NAMALWA (cell line): ENCODE measurements at regions not wholly inside any gene's neighbourhood (a gene's known extent, or its start where the extent isn't known, plus 50 kb on each side); places are given as distances from the start of the nearest gene placed in this dataset.
A peak's percentile ranks its signal among the peaks of the same experiment; 100 is the strongest.

Experiments used
- DNase-seq: peaks from one replicate; pipeline ENCODE4 v3.0.0-alpha.2; 2015; ENCODE audit warnings: low spot score

DNA sequence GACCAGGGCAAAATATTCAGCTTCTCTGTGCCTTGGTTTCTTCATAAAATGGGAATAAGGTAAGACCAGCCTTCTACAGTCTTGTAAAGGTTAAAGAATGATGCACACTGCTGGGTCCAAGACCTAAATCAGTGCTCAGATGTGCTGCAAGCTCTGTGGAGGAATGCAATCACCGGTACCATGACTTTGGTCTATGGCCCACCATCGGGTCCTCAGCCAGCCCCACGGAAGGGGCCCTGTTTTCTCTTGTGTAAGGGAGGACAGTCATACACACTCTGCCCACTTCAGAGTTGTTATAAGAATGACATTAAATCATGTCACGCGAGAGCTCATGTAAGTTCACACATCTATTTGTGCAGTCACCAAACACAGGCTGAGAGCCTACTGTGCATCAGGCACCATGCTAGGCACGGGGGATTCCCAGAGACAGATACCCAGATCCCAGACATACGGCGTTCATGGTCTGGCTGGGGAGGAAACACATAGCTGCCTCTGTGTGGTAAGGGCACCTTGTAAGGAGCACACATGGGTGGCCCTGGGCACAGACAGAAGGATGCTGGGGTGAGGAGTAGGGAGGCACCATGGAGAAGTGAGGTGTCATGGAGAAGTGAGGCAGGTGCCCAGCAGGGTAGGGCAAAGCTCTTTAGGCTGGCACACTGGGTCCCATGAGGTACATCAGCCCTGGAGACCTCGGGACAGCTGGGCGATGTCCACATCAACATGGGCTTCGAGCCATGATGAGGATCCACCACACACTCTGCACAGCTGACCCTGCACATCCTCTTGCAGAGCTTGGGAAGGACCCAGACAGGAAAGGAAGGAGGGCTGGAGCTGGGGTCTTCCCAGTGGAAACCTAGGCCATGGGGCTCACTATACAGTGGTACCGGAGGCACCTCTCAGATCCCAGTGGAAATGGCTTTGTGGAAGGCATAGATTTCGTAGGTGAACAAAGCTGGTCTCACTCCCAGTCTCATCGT is 190.4 kb upstream of the DIO3 start:
- DNase-seq = no peak

DNA sequence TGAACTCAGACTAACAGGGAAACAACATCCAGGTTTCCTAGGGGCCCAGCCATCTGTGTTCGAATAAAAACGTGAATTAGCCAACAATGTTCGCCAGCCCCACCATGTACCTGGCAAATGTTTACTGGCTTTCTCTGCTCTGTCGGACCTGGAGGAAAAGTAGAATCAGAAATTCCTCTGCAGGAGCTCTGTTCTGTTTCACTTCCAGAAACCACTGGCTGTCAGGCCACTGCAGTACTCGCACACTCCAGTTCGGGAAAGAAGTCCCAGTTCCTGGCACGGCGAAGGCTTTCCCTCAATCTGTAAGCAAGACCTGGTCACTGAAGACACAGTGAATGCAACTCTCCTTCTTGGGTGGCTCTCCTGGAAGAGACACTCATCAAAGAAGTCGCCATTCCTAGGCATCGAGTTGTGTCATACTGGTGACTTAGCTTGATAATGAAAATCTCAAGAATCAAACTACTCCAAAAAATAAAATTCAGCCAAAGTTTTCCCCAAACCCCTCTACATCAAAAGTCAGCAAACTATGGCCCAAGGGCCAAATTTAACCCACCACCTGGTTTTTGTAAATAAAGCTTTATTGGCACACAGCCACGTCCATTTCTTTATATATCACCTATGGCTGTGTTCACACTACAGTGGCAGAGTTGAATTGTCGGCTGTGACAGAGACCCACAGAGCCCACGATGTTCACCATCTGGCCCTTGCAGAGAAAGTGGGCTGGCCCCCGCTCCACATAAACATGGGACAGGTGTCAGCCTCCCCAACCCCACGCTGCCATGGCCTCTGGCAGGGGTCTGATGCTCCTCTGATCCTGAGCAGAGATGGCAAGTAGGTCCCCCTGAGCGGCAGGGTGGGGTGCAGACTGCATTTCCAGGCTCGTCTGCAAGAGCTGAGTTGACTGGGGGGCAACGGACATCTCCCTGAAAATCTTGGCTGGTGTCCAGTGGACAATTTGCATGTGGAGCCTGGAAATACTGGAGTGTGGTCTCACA is 189.2 kb upstream of the DIO3 start:
- peak; percentile 12 for DNase-seq

DNA sequence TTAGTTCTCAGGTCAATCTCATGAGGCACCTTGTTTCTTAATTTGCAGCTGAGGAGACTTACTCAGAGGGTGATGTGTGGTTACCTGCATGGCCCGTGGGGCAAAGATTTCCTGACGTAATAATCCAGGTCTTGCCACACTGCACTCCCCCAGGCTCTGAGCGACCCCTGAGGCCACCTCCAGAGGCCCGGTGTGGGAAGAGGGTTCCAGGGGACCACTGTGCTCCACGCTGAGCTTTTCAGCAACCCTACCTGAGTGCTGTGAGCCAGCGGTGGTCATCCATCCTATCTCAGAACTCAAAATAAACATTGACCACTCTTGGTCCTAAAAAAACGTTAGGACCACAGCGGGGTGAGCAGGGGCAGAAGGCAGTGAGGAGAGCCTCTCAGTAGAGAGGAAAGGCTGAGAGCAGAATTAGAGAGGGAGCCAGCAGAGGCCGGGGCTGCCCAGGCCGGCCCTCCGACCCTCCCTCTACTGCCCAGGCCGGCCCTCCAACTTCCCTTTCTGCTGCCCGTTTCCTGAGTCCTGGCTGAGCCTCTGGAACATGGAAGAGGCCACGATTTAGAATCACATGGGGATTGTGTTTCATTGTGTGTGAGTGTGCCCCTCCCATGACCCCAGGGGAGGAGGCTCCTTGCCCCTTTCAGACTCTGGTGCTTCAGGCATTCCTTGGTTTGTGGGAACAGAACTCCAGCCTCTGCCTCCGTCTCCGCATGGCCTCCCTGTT is 188.2 kb upstream of the DIO3 start:
- no peak for DNase-seq

DNA sequence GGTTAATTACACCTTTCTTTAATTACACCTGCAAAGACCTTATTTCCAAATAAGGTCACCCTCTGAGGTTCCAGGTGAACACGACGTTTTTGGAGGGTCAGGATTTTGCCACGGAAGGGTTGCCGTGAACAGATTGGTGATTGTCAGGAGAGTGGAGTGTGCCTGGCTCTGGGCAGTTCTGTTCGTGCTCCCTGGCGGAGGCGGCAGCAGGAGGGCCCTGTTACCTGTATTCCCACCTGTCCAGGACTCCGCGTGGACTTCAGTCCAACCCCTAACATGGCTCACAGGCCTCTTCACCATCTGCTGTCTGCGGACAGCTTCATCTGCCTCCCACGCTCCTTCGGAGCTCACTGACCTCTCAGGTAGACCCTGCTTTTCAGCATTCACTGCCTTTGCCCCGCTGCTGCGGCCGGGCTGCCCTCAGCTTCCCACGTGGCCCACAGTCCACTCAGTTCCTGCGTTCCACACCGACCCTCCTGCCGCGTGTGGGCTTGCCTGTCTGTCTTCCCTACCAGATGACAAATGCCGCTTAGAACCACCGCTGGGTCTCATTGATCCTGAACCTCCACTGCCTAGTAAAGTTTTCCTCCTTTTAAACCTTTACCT is 187.5 kb upstream of the DIO3 start:
- no peak for DNase-seq

DNA sequence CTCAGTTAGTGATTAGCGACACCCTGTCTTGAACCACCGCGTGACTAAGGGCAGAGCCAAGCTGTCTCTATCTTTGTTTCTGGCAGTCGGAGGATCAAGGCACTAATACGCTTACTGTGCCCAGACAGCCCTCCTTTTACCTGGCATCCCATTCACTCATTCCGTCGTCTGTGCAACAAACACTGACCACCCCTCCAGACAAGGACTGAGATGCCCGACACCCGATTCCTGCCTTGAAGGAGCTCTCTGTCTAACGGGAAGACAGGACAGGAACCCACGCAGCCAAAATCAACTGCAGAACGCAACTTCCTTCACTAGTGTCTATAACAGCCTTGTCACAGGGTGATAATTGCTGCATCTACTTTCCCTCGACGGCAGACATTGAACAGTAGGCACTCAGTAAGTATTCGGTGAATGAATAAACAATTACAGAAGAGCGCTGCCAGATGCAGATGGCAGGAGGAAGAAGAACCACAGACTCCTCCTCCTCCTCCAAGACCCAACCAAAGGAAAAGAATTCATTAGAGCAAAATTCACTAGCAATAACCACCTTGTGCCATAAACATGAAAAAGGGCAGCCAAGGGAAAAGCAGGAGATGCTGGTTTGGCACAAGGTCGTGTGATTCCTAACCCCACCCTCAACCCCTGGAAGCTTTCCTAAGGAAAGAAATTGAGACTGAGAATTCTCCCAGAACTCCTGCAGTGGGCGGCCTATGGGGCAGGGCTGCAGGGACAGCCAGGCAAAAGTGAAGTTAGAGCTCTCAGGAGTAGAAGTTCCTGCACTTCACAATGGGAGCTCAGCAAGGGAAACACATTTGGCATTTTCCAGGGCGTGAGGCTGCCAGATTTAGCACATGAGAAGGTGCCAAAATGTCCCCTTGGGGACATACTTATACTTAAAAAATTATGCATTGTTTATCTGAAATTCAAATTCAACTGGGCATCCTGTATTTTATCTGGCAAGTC is 186.6 kb upstream of the DIO3 start:
- DNase-seq = no peak

DNA sequence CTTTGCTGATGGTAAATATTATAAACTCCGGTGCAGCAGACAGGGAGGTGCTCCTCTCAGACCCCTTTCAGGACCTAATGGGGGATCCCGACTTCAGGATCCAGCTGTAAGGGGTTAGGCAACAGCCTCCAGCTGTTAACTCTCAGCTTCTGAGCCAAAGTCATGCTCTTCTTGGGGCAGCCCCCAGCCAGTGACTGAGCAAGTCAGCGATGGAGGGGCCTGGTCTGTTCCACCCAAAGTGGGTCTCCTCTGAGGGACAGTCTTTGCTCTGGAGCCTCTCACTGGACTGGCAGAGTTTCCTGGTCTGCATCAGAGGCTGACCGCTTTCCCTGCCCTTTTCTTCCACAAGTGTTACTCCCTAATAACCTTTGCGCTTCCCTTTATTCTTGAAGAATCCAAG is 184.2 kb upstream of the DIO3 start:
- DNase-seq = no peak

DNA sequence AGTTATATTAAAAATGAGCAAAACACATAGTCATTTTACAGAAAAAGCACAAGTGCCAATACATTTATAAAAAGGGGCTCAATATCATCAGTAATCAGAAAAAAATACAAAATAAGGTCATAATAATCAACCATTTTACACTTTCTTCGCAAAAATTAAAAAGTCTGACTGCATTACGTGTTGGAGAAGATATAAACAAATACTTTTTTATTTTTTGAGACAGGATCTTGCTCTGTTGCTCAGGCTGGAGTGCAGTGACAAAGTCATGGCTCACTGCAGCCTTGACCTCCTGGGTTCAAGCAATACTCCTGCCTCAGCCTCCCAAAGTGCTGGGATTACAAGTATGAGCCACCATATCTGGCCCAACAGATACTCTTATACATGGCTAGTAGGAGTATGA is 181.5 kb upstream of the DIO3 start:
- DNase-seq = no peak

DNA sequence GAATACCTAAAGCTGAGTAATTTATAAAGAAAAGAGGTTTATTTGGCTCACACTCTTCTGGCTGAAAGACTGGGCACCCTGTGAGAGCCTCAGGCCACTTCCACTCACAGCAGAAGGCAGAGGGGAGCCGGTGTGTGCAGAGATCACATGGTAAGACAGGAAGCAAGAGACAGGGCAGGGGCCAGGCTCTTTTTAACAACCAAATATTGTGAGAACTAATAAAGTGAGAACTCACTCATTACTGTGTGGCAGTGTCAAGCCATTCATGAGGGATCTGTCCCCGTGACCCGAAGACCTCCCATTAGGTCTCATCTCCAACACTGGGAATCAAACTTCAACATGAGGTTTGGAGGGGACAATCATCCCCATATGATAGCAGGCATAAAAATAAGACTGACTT is 180.8 kb upstream of the DIO3 start:
- DNase-seq = no peak

DNA sequence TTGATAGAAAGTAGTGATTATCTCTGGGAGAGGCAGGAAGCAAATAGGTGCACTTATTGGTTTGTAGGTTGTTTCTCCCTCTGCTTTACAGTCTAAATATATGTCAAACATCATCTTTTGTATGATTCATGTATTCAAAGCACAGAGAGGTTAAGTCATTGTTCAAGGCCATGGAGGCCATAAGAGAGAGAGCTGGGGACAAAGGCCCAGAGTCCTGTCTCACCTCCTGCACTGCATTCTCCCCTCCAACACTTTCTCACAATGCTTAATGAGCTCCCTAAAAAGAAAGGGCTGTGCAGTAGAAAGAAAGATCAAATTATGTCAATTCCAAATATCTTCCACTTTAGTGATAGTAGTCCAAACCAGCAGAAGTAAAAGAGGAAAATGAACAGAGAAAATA is 180.4 kb upstream of the DIO3 start:
- DNase-seq = no peak

DNA sequence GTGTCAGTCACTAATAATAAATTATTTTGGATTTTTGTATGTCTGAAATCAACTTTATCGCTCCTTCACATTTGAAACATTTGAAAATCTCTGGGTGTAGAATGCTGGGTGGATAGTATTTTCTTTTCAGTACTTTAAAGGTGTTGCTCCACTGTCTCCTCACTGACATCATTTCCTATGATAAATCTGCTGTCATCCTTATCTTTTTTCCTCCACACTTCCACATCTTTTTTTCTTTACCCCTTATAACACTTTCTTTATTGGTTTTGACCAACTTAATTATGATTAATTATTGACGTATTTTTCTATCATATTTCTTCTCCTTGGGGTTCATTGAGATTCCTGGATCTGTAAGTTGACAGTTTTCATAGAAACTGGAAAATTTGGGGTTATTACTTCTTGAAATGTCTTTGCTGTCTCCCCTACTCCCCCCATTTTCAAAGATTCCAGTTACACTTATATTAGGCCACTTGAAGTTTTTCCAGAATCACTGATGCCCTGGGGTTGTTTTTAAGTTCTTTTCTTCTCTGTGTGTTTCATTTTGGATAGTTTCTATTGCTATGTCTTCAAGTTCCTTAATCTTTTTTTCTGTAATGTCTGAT is 177.5 kb upstream of the DIO3 start:
- no peak for DNase-seq

DNA sequence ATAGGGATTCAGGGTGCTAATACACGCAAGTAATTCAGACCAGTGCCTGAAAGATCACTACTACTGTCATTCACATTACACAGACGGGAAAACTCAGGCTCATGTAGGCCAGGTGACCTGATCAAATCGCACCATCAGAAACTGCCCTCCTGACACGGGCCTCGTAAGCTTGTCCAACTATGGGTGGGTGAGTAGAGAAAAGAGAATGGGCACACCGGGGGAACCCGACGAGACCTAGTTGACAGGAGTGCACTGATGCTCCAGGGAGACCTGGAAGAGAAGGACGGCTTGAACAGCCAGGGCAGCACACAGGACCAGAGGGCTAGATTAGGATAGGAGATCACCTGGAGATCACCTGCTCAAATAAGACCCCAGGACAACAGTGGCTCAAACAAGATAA is 166.9 kb upstream of the DIO3 start:
- no peak for DNase-seq

DNA sequence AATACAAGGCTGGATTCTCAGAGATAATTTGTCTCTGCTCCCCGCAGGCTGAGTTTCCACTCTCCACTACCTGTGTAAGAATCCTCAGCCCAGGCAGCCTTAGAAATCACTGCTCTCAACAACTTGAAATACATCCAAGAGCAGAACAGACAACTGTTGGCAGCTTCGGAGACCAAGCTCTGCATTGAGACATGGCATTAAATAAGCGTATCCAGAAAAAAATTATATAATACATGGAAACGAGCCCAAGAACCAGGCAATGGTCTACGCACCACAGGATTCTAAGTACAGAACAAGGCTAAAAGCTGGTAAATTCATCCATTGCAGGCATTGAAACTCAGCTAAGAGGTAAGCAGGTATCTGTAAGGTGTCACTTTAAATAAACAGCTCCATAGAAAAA is 165.5 kb upstream of the DIO3 start:
- DNase-seq = no peak

DNA sequence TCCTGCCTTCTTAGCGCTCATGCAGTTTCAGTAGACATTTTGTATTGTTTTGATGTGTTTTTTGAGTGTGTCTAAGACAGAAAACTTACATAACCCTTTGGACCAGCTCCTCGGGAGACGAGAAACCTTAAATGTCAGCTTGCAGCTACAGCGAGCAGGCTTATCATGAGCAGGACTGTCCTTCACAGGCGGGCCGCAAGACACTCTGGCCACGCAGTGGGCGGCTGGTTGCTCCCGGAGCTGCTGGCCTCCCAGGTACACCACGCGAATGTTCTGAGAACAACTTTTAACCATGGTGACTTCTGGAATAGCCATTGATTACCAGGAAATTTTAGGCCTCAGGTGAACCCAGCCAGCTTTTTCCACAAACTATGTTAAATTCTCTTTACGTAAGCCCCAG is 164.1 kb upstream of the DIO3 start:
- DNase-seq = no peak

DNA sequence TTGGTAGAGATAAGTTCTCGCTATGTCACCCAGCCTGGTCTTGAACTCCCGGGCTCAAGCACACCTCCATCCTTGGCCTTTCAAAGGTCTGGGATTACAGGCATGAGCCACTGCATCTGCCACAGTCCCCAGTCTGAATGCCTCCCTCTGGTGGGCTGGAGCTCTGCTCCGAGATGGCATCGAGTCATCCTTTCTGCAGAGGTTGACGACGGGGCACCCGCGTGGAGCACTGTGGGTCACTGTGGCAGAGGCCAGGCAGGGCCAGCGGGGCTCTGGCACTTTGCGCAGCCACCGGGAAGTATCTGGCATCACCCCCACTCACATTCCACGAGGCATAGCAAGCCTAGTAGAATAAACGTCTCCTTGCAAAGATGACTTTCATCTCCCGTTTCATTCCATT is 163.3 kb upstream of the DIO3 start:
- no peak for DNase-seq

DNA sequence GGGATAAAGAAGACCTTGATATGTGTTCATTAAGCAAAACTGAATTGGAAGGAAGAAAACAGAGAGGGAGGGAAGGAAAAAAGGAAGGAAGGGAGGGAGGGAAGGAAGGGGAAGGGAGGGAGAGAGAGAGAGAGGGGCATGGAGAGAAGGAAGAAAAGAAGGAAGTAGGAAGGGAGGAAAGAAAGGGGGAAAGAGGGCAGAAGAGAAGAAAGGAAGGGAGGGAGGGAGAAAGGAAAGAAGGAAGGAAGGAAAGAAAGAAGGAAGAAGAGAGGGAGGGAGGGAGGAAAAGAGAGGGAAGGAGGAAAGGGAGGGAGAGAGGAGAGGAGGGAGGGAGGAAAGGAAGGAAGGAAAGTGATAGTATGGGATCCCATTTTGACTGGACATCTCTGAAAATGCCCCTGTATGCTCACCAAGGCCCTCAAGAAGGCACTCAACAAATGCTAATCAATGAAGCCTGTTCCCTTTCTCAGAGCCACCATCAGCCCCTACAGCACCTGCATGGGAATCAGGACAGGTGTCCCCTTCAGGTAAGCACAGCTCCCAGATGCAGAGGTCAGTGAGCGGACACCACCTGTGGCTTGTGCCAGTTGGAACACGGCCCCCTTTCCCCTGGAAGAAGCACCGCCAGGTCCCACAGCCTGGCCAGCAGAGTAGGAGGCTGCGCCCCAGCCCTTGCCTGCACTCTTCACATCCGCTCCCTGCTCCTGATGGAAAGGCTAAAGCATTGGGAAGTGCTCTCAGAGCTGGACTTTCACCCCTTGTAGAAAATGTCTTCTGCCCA is 161.4 kb upstream of the DIO3 start:
- no peak for DNase-seq

DNA sequence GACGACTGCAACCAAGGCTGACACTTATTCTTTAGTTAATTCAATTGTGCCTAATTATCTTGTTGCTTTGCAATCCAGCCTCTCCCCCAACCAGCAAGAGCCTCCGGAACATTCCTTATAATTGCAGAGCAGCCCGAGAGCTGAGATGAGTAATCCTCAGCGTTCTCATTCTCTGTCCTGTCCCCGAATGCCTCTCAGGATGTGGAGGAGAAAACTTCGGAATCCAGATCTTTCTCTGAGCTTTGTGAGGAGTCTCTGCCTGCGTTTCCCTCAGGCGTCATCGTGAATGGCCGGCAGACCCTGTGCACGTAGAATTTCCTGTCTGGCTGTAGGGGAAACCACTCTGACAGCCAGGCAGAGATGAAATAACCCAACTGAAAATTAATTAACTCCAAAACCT is 160.5 kb upstream of the DIO3 start:
- DNase-seq = no peak

DNA sequence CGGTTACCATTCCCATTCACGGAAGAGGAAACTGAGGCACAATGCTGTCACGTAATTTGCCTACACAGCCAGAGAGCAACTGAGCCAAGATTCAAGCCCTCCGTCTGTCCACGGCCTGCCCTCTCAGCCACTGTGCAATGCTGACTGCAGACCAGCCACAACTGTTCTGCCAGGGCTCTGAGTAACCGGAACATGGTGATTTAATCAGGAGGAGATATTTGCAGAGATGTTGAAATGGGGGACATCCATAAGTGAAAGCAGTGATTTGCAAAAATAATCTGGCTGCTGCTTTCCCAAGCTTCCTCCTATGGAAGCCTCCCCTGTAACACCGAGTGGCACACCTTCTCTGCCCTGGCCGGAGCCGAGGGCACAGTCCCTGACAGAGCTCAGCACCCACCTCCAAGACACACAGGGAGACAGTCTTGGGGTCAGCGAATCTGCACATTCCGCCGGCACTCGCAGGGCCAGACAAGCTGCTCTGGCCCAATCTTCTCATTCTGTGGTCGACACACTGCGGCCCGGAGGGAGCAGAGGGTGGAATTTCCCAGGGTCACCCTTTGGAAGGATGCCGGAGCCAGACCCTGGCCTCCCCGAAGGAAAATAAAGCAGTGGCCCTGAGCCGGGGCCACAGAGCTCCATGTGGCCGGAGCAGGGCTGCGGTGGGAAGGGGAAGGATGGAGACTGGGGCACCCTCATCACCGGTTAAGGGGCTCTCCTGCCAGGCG is 158.2 kb upstream of the DIO3 start:
- DNase-seq = no peak

DNA sequence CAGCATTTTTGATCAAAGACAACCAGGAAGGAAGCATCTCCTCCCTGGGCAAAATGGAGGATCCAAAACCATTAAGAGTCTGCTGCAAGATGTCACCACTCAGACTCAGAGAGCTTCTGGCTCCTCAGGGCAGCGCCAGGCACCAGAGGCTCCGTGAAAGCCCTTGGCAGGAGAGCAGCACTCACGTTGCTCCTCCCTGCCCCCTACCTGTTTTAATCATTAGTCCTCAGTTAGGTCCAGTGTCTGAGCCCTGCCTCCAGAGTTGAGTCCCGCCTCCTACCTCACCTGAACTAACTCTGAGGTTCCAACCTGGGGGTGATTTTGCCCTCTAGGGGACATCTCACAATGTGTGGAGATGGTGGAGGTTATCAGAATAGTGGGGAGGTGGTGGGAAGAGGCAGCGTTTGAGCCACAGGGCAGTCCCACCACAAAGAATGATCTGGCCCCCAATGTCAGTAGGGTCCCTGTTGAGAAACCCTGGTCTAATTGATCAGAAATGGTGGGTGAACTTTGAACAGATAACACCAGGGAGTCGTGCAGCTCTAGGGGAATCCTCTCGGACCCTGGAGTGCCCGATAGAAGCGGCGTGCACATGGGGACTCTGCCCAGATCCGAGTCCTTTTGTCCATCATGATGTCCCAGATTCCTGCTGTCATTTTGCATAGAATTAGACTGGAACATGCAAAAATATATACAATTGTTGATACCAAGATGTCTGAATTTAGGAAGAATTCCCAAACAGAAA is 156.7 kb upstream of the DIO3 start:
- no peak for DNase-seq
